Anterior cingulate cortex (tissue), 58 donors: ENCODE measurements at regions not wholly inside any gene's neighbourhood (a gene's known extent, or its start where the extent isn't known, plus 50 kb on each side); places are given as distances from the start of the nearest gene placed in this dataset.
"Not testable (repeated sequence)": the region's sequence is repeated elsewhere in the genome, so short reads cannot be mapped to it uniquely, and the experiment has no call there.

ENCODE experiments used
- DNase-seq, 58 donors: peaks; one replicate each; lab custom pipeline; 2025; lab: John Stamatoyannopoulos, UW

DNA sequence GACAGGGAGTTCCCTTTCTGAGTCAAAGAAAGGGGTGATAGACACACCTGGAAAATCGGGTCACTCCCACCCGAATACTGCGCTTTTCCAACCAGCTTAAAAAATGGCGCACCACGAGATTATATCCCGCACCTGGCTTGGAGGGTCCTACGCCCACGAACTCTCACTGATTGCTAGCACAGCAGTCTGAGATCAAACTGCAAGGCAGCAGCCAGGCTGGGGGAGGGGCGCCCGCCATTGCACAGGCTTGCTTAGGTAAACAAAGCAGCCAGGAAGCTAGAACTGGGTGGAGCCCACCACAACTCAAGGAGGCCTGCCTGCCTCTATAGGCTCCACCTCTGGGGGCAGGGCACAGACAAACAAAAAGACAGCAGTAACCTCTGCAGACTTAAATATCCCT is 132.3 kb upstream of the ISL1 start:
- not testable (repeated sequence) for DNase-seq

DNA sequence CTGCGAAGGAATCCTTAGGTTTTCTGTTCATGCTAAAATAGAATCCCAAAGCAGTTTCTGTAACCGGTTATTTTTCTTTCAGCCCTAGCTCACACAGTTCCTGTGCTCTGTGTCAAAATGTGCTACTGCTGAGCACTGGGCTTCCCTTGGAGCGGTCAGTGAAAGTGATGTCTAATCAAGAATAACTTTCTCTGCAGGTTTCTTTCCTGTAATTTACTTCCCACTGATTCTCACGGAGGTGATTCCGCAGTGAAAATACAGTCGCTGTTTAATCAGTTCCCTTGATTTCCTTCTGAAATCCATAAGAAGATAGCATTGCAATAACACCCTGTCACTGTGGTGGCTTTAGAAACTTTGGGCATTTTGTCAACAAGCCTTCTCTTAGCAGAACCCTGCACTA is 112.0 kb upstream of the ISL1 start:
- no peak for DNase-seq

DNA sequence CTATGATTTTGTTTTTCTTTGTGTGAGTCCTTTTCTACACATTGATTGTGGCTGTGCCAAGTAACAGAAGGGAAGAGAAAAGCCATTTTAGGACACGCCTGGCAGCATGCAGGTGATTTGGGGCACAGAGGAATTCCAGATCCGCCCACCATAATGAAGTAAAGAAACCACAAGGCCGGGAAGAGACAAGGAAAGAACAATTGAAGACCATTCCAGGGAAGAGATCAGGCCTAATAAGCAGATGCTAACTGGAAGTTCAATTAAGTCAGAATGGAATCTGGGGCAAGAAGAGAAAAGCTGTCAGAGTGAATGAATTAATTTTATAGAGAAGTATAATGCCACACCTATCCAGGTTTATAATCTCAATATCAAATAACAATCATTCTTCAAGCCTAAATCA is 110.2 kb upstream of the ISL1 start:
- DNase-seq: no peak

DNA sequence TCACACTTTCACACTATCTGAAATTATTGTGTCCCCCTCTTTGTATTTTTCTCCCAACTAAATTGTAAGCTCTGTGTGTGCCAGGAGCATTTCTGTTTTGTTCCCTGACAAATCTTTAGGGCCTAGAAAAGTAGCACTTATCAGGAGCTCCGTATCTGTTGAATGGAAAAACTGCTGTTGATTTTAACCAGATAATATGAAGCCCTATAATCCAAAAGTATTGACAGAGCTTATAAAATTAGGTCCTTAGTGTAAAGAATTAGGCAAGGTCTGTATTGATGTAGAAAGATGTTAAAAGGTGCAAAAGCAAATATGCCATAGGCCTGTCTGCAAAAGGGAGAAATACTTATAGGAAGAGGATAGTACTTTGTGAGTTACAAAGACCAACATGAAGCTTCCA is 109.4 kb upstream of the ISL1 start:
- no peak for DNase-seq

DNA sequence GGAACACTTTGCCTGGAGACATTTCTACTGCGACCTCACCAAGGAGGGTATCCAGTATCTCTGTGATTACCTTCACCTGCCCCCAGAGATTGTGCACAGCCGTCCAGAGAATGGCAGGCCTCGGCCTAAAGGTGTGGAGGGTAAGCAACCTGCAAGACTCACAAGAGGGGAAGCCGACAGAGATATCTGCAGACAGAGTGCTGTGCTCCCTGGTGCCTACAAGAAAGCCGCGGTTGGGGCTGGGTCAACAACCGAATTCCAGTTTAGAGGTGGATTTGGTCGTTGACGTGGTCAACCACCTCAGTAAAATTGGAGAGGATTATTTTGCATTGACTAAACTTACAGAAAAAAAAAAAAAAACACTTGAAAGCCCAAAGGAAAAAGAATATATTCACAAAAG is 107.8 kb upstream of the ISL1 start:
- no peak for DNase-seq

DNA sequence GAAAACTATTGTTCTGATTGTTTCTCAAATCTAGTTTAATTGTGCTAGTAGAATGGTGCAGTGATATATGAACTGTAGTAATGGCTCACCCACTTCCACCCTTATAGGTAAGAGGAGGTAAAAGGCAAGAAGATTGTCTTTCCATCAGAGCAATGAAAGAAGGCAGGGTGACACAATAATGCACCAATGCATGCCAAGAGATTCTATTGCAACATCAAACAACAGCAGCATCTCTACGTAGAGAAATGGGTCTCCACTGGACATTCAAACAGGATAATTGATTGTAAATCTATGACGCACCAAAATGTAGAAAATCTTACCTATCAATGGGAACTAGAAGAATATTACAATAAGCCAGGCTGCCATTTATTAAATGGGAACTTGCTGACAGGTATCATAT is 107.0 kb upstream of the ISL1 start:
- no peak for DNase-seq

DNA sequence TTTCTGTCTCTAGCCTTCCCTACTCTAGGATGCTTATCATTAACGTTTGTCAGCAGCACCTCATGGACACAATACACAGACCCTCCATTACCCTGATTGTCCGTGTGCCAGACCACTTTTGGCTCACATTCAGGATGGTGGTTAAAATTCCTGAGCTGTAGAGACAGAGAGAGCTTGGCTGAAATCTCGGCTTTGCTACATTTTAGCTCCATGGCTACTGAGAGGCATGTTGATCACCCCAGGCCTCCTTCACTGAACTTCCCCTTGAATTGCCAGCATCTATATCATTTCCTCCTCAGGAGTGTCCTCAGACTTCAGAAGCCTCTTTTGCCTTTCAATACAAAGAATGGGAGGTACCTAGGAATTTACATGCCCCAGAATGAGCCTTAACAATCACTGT is 104.7 kb upstream of the ISL1 start:
- no peak for DNase-seq

DNA sequence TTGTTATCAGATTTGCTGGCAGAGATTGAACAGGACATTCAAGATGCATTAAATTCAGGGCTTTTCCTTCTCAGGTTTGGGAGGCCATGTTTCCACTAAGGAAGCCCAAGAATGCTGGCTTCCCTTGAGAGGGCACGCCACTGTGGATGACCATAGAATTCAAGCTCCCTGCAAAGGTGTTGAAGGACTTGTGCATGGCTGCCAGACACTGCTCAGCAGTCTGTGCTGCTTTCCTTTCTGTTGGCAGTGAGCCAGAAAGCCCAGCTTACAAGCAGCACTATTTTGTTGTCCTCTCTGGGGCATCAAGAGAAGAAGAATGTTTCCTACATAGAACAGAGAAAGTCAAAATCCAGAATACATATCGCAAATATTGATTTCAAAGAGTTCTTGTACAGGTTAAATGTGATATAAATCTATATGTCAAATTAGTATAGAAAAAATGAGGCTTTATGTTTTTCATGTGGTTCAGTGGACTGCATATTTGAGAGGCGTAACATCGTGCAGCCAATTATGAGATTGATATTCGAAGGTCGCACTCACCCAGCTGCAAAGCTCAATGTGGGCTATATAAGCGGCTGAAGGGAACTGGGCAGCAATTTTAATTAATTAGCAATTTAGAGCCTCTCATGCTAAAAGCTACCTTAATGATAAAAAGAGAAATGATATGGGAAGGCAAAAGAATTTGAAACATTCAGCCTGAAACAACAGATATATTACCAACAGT is 103.1 kb upstream of the ISL1 start:
- peak in 4 of 58 donors; percentile 0 to 10 (median 2) for DNase-seq

DNA sequence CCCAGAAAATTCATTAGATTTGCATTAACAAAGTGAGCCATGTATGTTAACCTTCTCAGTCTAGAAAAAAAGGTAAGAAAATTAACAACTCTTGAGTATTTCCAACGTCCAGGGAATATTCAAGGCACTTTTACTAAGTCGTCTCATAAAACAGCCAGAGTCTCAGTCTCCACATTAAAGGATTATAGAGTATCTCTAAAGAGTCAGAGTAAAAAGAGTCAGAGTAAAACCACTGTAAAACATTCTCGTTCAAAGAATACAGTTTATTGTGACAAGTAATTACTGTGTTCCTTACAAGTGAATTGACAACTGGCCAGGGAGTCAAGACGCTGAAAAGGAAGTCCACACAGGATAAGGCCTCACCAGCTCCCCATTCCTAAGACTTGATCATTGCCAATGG is 97.2 kb upstream of the ISL1 start:
- no peak for DNase-seq

DNA sequence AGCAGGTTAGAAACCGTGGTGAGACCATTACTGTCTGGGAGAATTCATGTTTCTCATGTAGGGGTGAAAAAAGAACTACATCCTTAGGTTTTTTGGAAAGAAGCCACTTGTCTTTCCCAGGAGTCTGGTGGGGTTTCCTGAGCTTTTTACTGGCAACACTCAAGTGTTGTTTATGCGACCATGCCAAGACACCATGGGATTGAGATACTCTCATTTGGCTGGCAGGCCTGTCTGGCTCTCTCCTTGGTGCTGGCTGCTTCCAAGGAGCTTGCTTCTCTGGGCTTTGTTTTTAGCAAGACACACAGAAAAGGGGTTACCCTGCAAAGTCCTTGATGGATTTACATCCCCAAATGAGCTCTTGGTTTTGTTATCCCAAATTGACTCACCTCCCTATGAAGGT is 80.9 kb upstream of the ISL1 start:
- peak in 7 of 58 donors; percentile 0 to 23 (median 1) for DNase-seq

DNA sequence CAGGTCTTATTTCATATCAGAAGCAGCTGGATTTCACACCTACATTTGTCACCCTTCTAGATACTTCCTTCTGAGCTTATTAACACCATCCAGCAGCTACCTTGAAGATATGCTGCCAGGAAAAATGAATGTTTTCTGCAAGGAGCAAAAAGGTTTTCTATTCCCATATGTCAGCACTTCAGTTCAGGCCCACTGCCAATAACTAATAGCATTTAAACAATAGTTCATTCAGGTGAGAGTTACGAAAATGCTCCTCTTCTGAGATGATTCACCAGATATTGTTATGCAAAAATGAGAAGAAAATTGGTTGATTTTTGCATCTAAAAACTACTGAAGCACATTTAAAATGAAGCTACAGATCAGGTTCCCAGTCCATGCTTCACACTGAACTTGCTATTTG is 56.4 kb upstream of the ISL1 start:
- no peak for DNase-seq
